Gastrocnemius medialis (tissue), 4 donors: ENCODE measurements at regions not wholly inside any gene's neighbourhood (a gene's known extent, or its start where the extent isn't known, plus 50 kb on each side); places are given as distances from the start of the nearest gene placed in this dataset.

Experiments used
- POLR2A ChIP-seq, 2 donors: fragments of 450-650 bp; IDR thresholded peaks; one replicate each; pipeline ENCODE4 v1.6.1; 2017; ENCODE audit warnings: antibody characterized with exemption in 2 of 2, mild to moderate bottlenecking in 2 of 2, moderate library complexity in 2 of 2
- TF ChIP-seq, protein P1 (sequence below), 5 experiments: fragments of 450-650 bp in 3 of 5; fragments of 200-600 bp in 2 of 5; sonication (generic) in 2 of 5; IDR thresholded peaks in 4 of 5; conservative IDR thresholded peaks in 1 of 5; 1 replicate in 4 of 5; 2 replicates in 1 of 5; pipeline ENCODE4 v1.5.1; 2016 to 2019; ENCODE audit warnings: antibody characterized with exemption in 5 of 5, mild to moderate bottlenecking in 3 of 5, moderate library complexity in 3 of 5

DNA sequence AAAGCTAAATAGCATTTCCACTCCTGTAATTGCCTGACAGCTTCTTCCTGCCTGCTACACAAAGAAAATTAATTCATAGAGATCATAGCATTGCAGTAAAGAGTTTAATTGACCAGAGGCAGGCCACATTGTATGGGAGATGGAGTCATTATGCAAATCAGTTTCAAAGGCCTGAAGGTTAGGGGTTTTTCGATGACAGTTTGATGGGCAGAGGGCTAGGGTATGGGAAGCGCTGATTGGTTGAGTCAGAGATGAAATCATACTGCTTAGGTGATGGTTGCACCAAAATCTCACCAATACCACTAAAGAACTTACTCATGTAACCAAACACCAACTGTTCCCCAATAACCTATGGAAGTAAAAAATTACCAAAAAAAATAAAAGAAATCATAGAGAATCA, 599.0 kb downstream of the NUP35 start:
- TF ChIP-seq, protein P1, sequence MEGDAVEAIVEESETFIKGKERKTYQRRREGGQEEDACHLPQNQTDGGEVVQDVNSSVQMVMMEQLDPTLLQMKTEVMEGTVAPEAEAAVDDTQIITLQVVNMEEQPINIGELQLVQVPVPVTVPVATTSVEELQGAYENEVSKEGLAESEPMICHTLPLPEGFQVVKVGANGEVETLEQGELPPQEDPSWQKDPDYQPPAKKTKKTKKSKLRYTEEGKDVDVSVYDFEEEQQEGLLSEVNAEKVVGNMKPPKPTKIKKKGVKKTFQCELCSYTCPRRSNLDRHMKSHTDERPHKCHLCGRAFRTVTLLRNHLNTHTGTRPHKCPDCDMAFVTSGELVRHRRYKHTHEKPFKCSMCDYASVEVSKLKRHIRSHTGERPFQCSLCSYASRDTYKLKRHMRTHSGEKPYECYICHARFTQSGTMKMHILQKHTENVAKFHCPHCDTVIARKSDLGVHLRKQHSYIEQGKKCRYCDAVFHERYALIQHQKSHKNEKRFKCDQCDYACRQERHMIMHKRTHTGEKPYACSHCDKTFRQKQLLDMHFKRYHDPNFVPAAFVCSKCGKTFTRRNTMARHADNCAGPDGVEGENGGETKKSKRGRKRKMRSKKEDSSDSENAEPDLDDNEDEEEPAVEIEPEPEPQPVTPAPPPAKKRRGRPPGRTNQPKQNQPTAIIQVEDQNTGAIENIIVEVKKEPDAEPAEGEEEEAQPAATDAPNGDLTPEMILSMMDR (IDR thresholded peaks at IDR 0.05 in 4 of 5, conservative IDR thresholded peaks at IDR 0.05 in 1 of 5), result no peak
- no peak for TF ChIP-seq POLR2A (IDR thresholded peaks at IDR 0.05)
